ENCODE measurements at regions not wholly inside any gene's neighbourhood (a gene's known extent, or its start where the extent isn't known, plus 50 kb on each side); places are given as distances from the start of the nearest gene placed in this dataset.
"Not testable (repeated sequence)": the region's sequence is repeated elsewhere in the genome, so short reads cannot be mapped to it uniquely, and the experiment has no call there.

DNA sequence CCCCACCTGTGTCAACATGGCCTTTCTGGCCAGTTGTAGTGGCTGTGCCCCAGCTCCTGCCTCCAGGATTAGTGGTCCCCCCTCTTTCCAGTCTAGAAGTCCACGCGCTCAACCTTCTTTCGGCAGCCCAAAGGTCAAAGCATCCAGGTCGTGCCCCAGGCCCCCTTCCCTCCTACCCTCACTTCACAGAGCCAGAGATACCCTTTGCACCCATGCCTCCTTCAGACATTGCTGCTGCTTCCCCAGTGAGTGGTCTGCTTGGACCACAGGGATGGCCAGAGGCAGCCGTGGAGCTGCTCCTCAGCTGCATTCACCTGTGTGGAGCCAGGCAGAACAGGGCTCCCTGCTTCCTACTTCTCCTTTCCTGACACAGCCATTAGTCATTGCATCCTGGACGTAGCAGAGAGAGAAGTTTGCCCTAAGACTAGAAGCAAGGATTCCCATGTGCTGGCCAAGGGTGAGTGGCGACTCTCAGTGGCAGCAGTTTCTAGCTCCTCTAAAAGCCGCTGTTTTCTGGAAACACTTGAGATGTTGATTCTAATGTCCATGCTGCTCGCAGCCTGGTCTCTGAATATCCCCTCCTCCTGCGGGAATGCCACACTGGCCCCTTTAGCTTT lies 243.1 kb upstream of the SHH start:
- no peak for DNase-seq

DNA sequence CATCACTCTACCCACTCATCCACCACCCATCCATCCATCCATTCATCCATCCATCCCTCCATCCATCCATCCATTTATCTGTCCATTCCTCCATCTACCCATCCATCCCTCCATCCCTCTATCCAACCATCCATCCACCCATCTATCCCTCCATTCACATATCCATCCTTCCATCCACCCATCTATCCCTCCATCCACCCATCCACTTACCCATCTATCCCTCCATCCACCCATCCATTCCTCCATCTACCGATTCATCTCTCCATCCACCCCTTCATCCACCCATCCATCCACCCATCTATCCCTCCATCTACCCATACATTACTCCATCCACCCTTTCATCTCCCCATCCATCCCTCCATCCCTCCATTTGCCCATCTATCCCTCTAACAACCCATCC lies 239.6 kb upstream of the SHH start:
- no peak for DNase-seq

DNA sequence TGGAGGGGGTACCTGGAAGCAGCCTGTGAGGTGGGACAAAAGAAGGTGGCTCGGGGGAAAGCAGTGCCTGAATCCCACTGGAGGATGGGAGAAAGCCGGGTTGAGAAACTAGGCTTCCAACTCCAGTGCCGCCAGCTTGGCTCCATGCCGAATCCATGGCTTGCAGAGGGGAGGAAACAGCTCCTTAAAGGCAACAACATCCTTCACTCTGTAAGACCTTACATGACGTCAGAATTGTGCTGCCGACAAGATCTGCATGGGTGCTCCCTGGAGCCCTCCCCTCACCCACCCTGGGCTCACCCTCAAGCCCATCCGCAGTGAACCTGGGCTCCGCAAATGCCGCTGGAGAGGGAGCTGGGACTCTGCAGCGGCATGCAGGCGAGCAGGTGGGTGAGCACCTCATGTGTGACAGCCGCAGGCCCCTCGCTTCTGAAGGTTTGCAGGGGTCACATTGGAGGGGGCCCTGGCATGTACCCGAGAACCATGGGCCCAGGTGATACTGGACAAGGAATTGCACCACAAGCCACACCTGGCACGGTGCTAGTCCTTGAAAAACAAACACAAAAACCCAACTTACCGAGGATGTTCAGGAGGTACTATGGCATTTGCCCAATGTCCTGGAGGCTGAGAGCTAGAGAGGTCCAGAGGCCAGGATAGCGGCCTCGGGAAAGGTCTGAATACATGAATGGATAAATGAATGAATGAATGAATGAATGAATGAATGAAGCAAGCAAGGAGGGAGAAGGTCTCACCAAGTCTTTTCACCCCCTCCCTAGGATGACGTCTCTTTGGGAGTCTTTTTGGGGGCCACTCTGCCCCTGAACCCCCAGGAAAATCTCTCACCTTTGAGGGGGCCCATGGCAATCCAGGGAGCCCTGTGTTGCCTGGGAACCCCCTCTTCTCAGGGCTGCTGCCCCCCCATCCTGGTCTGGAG lies 238.6 kb upstream of the SHH start:
- DNase-seq = no peak

DNA sequence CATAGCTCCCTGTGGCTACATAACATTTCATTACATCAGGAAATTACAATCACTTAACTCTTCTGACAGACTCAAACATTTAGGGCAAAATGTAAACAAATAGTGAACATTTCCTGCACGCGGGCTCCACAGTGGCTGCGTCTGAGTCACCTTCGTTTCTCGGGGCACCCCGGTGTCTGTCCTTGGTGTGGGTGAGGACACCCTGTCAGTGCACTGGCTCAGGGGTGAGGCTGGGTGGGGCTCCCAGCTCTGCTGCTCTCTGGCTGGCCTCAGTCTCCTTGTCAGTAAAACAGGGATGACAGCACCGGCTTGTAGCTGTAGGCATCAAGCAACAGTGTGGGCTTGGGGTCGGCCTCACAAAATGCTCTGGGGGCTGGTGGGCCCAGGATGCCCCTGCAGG lies 237.1 kb upstream of the SHH start:
- DNase-seq = no peak

DNA sequence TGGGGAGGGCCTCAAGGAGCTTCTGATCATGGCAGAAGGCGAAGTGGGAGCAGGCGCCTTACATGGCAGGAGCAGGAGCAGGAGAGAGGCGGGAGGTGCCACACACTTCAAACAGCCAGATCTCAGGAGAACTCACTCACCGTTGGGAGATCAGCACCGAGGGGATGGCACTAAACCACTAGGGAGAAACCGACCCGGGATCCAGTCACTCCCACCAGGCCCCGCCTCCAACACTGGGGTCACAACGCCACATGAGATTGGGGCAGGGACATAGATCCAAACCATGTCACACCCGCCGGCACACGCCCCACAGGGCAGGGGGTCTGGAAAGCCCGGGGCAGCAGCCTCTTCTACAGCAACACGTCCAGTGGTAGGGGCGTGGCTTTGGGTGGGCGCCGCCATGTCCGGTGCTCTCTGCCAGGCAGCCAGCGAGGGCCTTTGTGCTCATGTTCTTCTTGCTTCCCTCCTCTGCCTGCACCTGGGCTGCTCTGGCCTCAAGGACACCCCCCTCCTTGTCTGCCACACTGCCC lies 233.8 kb upstream of the SHH start:
- DNase-seq = no peak

DNA sequence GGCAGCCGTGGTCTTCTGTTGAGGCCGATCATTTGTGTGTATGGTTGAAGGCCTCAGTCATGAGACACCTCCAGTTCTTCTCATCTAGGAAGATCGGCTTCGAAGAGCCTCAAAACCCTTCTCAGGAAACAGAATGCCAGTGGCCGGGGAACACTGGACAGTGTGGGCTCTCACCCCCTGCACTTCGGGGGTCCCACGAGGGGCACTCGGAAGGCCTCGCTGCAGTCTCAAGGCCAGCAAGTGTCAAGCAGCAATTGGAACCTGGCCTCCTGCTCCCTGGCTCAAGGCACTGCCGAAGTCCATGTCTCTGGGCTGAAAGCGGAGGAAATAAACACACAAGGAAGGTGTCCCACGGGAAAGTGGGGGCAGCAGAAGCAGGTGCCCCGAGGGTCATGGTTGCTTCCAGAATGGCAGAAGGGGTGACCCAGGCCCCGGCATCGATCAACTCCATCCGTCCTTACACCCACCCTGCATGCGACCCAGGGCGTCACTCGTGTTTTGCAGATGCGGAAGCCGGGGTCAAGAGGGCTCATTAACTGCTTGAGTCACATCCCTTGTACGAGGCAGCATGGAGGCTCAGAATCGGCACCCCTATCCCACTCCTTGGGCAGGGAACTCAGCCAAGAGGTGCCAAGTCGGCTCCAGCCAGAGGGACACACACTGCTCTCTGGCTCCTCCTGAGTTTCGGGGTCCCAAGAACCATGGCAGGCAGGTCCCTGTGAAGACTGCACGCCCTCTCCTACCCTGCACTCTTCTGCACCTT lies 231.3 kb upstream of the SHH start:
- no peak for DNase-seq

DNA sequence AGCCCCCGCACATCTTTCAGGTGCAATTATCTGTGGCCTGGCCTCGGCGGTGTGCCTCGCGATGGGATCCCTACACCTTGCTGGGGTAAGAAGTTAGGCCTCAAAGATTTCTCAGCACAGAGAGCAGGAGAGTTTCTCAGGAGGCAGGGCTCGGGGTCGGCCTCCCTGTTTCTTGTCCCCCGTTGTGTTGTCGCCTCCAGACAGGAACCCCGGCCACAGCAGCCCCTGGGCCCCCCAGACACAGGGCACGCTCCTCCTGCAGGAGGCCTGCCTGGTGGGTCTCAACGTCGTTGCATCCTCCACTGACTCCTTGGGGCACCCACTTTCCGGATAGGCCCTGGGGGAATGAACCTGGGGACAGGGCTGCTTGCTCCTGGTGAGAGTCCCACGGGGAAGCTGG lies 229.1 kb upstream of the SHH start:
- no peak for DNase-seq

DNA sequence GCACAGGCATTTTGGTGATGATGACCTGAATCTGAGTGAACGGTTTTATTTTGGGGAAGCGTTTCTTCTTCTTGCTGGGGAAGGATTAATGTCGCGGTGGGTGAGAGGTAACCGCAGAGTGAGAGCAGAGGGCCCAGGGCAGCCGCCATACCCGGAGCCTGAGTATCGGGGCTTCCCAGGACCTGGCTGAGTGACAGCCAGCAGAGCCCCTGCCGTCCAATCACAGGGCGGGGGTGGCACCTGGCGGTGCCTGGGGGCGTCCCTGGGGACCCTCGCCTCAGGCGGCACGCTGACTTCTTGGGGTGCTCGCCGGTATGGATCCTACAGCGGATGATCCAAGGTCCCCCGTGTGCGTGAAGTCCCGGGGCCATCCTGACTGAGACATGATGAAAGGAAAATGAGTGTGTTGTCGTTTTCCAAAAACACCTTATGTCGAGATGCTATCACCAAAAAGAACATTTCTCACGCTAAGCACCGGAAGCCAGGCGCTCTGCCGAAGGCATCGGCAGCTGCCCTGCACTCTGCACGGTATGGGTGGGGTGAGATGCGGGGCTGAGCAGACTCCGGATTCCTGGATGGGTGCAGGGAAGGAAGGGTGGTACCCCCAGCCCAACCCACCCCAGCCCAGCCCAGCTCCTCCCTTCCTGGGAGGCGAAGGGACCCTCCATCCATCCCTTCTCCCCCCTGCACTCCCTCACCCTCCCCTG lies 227.9 kb upstream of the SHH start:
- DNase-seq = no peak

DNA sequence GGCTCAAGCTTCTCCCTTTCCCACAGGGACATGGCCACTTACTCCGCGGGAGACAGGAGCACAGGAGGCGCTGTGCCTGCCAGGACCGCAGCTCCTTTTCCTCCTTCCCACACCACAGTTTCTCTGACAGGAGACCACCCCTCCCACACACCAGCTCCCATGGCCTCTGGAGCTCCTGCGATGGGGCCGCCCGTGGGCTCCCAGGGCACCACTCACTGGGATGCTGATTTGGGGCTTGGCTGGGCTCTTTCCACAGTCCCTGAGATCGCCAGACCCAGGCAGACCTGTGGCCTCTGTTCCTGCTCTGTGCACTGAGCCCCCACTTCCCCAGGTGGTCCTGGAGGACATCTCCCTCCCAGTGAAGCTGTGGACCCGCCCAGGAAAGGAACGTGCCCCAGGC lies 226.9 kb upstream of the SHH start:
- DNase-seq = no peak

DNA sequence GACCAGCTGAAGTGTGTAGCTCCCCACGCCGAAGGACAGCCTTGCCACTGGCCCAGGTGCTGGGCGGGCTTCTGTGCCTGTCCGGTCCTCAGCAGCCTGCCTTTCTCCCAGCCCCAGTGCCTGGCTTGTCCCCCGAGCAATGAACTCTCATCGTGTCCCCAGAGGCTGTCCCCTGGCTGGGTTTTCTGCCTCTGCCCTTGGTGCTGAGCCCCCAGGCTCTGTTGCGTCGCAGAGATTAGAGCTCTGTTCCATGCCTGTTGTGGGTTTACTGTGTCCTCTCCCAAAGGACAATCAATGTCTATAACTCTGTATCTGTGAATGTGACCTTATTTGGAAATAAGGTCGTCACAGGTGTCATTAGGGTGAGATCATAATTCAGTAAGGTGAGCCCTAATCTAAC lies 226.1 kb upstream of the SHH start:
- no peak for DNase-seq

DNA sequence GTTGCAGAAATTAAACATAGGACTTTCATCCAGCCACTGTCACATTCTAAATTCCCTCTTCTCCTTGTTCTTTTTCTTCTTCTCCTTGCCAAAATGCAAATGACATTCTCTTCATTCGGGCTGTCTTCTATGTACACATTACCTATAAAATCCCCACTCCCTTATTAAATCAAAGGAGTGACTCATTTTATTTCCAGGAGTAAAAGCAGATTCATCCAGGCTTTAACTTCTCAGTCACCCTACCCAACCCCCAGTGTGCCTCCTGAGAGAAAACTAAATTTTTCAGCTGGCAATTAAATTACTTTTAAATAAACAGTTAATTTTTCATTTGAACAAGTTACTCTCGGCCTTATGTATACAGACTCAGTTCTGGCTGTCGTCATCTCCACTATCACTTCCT lies 223.9 kb upstream of the SHH start:
- no peak for DNase-seq

DNA sequence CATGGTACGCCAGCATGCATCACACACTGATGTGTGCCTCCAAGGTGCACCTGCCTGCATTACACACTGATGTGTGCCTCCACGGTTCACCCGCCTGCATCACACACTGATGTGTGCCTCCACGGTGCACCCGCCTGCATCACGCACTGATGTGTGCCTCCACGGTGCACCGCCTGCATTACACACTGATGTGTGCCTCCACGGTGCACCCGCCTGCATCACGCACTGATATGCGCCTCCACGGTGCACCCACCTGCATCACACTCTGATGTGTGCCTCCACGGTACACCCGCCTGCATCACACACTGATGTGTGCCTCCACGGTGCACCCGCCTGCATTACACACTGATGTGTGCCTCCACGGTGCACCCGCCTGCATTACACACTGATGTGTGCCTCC lies 223.1 kb upstream of the SHH start:
- not testable (repeated sequence) for DNase-seq

DNA sequence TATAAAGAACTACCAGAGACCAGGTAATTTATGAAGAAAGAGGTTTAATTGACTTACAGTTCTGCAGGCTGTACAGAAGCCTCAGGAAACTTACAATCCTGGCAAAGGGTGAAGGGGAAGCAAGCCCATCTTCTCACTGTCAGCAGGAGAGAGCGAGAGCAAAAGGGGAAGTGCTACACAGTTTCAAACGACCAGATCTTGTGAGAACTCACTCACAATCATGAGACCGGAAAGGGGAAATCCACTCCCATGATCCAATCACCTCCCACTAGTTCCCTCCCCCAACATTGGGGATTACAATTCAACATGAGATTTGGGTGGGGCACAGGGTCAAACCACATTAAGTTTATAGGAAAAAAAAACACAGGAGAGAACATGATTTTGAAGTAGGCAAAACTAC lies 222.1 kb upstream of the SHH start:
- DNase-seq = no peak

DNA sequence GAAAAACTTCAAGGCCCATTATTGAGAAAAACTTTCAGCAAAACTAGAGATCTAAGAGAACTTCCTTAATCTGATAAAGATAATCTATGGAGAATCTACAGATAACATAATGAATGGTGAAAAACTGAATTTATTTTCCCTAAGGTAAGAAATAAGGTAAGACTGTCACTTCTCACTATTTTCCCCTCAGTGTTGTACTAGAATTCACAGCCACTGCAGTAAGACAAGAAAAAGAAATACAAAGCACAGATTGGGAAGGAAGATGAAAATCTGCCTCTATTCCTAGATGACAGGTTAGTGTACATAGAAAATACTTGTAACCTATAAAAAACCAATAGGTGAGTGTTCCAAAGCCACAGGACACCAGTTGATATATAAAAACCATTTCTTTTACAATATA lies 220.7 kb upstream of the SHH start:
- no peak for DNase-seq

DNA sequence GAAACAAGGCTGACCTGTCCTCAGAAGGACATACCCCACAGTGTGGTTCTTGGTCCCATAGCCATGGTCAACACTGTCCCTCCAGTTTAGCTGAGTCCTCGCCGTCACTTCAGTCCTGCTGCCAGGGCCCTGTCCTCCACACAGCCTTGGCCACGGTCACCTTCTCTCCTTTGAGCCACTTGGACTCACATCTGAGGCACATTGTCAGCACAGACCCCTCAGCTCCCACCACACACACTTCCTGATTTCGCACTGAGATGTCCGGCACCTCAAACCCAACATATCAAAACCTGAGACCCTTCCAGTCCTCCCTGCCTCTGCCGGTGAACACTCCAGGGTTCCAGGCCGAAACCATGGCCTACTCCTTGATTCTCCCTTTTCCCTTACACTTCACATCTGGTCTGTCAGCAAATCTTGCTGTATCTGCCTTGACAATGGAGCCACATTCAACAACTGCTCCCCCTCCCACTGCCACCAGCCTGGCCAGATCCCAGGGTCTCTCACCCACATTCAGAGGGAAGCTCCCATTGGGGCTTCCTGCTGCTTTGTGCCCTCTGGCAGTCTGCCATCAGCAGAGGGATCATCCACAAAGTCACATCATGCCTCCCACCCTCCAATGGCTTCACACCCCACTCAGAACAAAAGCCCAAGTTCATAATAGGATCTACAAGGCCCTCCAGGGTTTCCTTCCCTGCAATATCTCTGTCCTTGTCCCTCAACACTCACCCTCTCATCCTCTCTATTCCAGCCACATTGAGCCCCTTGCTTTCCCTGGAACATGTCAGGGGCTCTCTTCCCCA lies 219.6 kb upstream of the SHH start:
- no peak for DNase-seq

DNA sequence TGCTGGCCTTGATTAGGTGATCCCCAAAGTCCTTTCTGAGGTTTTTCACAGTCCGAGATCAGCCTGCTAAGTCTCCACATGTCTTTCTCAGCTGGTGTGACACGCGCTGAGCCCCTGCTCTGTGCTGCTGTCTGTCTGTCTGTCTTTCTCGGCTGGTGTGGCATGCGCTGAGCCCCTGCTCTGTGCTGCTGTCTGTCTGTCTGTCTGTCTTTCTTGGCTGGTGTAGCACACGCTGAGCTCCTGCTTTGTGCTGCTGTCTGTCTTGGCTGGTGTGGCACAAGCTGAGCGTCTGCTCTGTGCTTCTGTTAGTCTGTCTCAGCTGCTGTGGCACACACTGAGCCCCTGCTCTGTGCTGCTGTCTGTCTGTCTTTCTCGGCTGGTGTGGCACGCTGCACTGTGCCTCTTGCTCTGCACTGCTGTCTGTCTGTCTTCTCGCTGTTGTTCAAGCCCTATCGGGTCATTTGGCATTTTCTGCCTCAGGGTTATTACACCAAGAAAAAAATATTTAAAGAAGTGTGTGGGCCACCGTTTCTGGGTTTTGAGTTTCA lies 217.3 kb upstream of the SHH start:
- DNase-seq = no peak

DNA sequence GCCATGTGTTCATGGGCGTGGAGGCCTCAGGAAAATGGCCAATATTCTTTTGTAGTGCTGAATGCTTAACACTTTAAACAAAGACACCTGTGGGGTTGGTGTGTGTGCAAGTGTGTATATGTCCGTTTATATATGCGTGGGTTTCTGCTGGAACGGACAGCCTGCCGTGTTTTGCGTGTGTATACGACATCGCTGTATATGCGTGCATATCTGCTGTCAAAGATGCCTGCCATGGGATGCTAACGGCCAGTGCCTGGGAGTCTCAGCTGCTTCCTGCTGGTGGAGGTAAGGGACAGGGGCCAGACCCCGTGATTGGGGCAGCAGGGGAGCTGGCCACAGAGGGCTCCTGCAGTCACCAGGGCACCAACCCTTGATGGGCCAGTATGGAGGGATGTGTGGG lies 216.3 kb upstream of the SHH start:
- DNase-seq = no peak

DNA sequence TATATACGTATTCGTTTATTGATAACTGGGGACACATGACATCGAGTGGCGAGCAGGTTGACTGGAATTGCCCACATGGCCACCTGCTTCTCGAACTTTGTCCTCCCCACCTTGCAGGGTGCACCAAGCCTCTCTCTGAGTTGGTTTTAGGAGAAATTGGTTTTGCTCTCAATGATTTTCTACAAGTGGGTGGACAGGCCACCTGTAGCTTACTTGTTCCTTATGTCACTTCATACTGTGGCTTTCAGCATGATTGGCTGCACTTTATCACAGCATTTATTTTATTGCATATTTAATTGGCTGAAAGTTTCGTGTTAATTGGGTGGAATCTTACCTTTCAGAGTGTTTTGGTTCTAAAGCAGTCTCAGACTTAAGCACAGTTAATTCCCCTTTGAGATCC lies 215.6 kb upstream of the SHH start:
- no peak for DNase-seq

DNA sequence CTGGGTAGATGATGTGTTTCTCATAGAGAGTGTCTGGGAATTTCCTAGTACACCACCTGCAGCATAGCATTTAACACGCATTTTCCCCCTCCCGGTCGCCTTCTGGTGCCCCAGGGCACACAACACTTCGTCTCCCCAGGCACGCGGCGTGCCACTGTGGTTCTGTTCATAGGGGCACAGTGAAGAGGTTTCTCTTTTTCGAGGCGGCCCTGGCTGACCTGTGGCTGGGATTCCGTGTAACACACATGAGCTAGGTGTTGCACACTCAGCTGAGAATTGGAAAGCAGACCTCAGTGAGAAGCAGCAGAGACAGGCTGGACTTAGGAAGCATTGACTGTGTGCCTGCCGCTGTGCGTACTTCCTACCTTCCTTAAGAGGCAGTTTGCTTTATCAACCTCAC lies 214.3 kb upstream of the SHH start:
- DNase-seq = no peak

DNA sequence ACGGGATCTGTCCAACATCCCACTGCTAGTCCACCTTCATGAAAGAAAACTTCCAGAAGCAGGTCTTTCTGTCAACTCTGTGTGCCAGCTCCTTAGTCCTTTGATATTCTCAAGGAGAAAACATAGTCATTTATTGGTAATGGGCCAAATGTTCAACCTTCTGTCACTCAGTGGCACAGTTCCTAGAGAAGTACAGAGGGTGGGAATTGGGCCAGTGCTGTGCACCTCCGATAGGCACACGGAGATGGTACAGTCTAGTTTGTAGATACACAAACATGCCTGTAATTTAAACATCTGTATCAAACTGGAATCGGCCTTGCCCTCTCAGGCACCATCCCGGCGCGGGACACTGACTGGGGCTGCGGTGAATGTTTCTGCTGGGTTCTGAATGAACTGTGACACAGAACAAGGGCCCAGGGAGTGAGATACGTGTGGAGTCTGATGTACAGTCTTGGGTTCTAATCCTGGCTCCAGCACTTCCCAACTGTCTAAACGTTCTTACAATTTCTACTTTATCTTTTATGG lies 213.9 kb upstream of the SHH start:
- no peak for DNase-seq

DNA sequence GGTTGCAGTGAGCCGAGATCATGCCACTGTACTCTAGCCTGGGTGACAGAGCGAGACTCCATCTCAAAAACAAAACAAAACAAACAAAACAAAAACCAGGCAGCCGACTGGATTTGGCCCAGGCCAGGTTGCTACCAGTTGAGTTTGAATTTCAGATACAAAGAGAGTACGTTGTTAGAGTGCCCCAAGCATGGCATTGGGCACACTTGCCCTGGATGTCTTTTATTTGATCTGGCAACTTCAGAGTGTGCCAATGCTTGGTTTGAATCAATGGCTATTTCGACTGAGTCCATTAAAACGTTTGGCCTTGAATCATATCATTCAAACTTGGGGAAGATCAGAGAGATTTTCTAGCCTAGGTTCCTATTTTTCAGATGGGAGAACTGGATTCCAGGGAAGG lies 213.4 kb upstream of the SHH start:
- no peak for DNase-seq

All from fibroblast of skin of abdomen (primary cell).